Suppressor macrophage (primary cell): ENCODE measurements at regions not wholly inside any gene's neighbourhood (a gene's known extent, or its start where the extent isn't known, plus 50 kb on each side); places are given as distances from the start of the nearest gene placed in this dataset.
A peak's percentile ranks its signal among the peaks of the same experiment; 100 is the strongest.

ENCODE experiments used
- DNase-seq, 4 experiments: peaks; one replicate each; pipeline ENCODE4 v3.0.0-alpha.2; 2020 to 2022

- DNase-seq, result no peak
Observed at GRCh38 chr13:91122766-91123165, 224.7 kb upstream of the MIR17HG start.

GRCh38 chr13:91123456-91124127 is 223.9 kb upstream of the MIR17HG start:
- peak in 2 of 4 experiments; percentile 16 to 18 for DNase-seq

GRCh38 chr13:91126806-91127205 is 220.7 kb upstream of the MIR17HG start:
- peak in 1 of 4 experiments; percentile 3 for DNase-seq

- no peak for DNase-seq
Observed at GRCh38 chr13:91127995-91128394, 219.5 kb upstream of the MIR17HG start.

GRCh38 chr13:91132381-91132780 is 215.1 kb upstream of the MIR17HG start:
- DNase-seq, result no peak

GRCh38 chr13:91132786-91133185 is 214.7 kb upstream of the MIR17HG start:
- no peak for DNase-seq

- peak; percentile 69 to 83 (median 74) for DNase-seq
Observed at GRCh38 chr13:91133941-91134802, 213.3 kb upstream of the MIR17HG start.

- DNase-seq, result peak in 2 of 4 experiments; percentile 59 to 67
Observed at GRCh38 chr13:91134803-91135184, 212.7 kb upstream of the MIR17HG start.

- no peak for DNase-seq
Observed at GRCh38 chr13:91135376-91135775, 212.1 kb upstream of the MIR17HG start.

GRCh38 chr13:91135968-91136367 is 211.5 kb upstream of the MIR17HG start:
- peak in 2 of 4 experiments; percentile 40 to 58 for DNase-seq

- DNase-seq, result peak in 2 of 4 experiments; percentile 23 to 28
Observed at GRCh38 chr13:91136806-91137205, 210.7 kb upstream of the MIR17HG start.

- DNase-seq, result no peak
Observed at GRCh38 chr13:91139232-91139631, 208.3 kb upstream of the MIR17HG start.

GRCh38 chr13:91141543-91142061 is 205.9 kb upstream of the MIR17HG start:
- no peak for DNase-seq

- DNase-seq, result no peak
Observed at GRCh38 chr13:91142572-91142971, 204.9 kb upstream of the MIR17HG start.

GRCh38 chr13:91144054-91144453 is 203.4 kb upstream of the MIR17HG start:
- DNase-seq, result peak; percentile 76 to 91 (median 85)

- no peak for DNase-seq
Observed at GRCh38 chr13:91144486-91144885, 203.0 kb upstream of the MIR17HG start.

- peak; percentile 20 to 71 (median 46) for DNase-seq
Observed at GRCh38 chr13:91145571-91146205, 201.8 kb upstream of the MIR17HG start.

GRCh38 chr13:91146601-91147000 is 200.9 kb upstream of the MIR17HG start:
- peak in 2 of 4 experiments; percentile 46 to 49 for DNase-seq

- no peak for DNase-seq
Observed at GRCh38 chr13:91148098-91148497, 199.4 kb upstream of the MIR17HG start.

- no peak for DNase-seq
Observed at GRCh38 chr13:91151921-91152320, 195.6 kb upstream of the MIR17HG start.

GRCh38 chr13:91153372-91153771 is 194.1 kb upstream of the MIR17HG start:
- DNase-seq, result no peak

- DNase-seq, result peak; percentile 83 to 96 (median 92)
Observed at GRCh38 chr13:91154558-91155353, 192.7 kb upstream of the MIR17HG start.
